ENCODE measurements at regions not wholly inside any gene's neighbourhood (a gene's known extent, or its start where the extent isn't known, plus 50 kb on each side); places are given as distances from the start of the nearest gene placed in this dataset.

GRCh38 chr15:96756146-96756545, 425.6 kb downstream of the NR2F2 start:
- Histone ChIP-seq H3K36me3 (ENCODE audit: control insufficient read depth in 2 of 2, insufficient read depth in 1 of 2, low read length in 2 of 2) (no peaks in the 10 kb centered on the region), H3K4me1 (ENCODE audit: control insufficient read depth, insufficient read depth, low read length) (no peaks in the 10 kb centered on the region), H3K4me3 (ENCODE audit: low read depth, low read length) (no peak overlapping the region), H3K27ac (ENCODE audit: extremely low read depth, low read depth, low read length) (no peak overlapping the region), H3K9me3 (ENCODE audit: control insufficient read depth, insufficient read depth, low read depth, low read length) (no peaks in the 10 kb centered on the region)
- ChIA-PET POLR2A (no interaction called here), CTCF (interaction anchor here (0.6 kb wide), 1 partner anchor 1143 kb away, joined by 4 read pairs; no protein-coding TSS in a partner anchor)
- no peak for TF ChIP-seq SALL2 (tag by site-specific recombination; IDR thresholded peaks at IDR 0.05; ENCODE audit: borderline replicate concordance)
- TF ChIP-seq ZNF114 (tag by site-specific recombination; IDR thresholded peaks at IDR 0.05) = no peak
- no peak for TF ChIP-seq CTCF (tag by site-specific recombination; IDR thresholded peaks at IDR 0.05)
- no peak for TF ChIP-seq ZNF639 (tag by site-specific recombination; IDR thresholded peaks at IDR 0.05)
- no peak for TF ChIP-seq ZNF423 (tag by site-specific recombination; IDR thresholded peaks at IDR 0.05)
- TF ChIP-seq TCF7L2 (IDR thresholded peaks at IDR 0.05; ENCODE audit: borderline replicate concordance, low read depth, low read length) = no peak
- TF ChIP-seq ZNF529 (tag by site-specific recombination; IDR thresholded peaks at IDR 0.05; ENCODE audit: insufficient replicate concordance) = no peak
- no peak for TF ChIP-seq ZNF426 (tag by site-specific recombination; IDR thresholded peaks at IDR 0.05)
- TF ChIP-seq PATZ1 (tag by site-specific recombination; IDR thresholded peaks at IDR 0.05) = no peak
- no peak for TF ChIP-seq ZBTB8A (tag by site-specific recombination; IDR thresholded peaks at IDR 0.05)
- no peak for TF ChIP-seq MZF1 (tag by site-specific recombination; IDR thresholded peaks at IDR 0.05; ENCODE audit: borderline replicate concordance)
- TF ChIP-seq ZBTB20 (tag by site-specific recombination; IDR thresholded peaks at IDR 0.05) = no peak

GRCh38 chr15:96756656-96757055, 426.2 kb downstream of the NR2F2 start:
- ChIA-PET POLR2A (no interaction called here), CTCF (no interaction called here)
- Histone ChIP-seq H3K27ac (ENCODE audit: extremely low read depth, low read depth, low read length) (no peak overlapping the region), H3K9me3 (ENCODE audit: control insufficient read depth, insufficient read depth, low read depth, low read length) (no peaks in the 10 kb centered on the region), H3K36me3 (ENCODE audit: control insufficient read depth in 2 of 2, insufficient read depth in 1 of 2, low read length in 2 of 2) (no peaks in the 10 kb centered on the region), H3K4me3 (ENCODE audit: low read depth, low read length) (no peak overlapping the region), H3K4me1 (ENCODE audit: control insufficient read depth, insufficient read depth, low read length) (no peaks in the 10 kb centered on the region)
- no peak for TF ChIP-seq ZNF660 (tag by site-specific recombination; IDR thresholded peaks at IDR 0.05)
- no peak for TF ChIP-seq EGR2 (tag by site-specific recombination; IDR thresholded peaks at IDR 0.05; ENCODE audit: low read depth)
- TF ChIP-seq ZNF19 (tag by site-specific recombination; IDR thresholded peaks at IDR 0.05; ENCODE audit: low read depth) = no peak
- TF ChIP-seq ZSCAN16 (tag by site-specific recombination; IDR thresholded peaks at IDR 0.05) = no peak
- TF ChIP-seq ZNF521 (tag by site-specific recombination; IDR thresholded peaks at IDR 0.05) = no peak
- TF ChIP-seq ZNF837 (tag by site-specific recombination; IDR thresholded peaks at IDR 0.05) = no peak
- no peak for TF ChIP-seq ZNF112 (tag by site-specific recombination; IDR thresholded peaks at IDR 0.05)
- TF ChIP-seq ZNF354C (tag by site-specific recombination; IDR thresholded peaks at IDR 0.05; ENCODE audit: borderline replicate concordance, low read depth) = no peak
- TF ChIP-seq ZSCAN5A (tag by site-specific recombination; IDR thresholded peaks at IDR 0.05) = no peak
- no peak for TF ChIP-seq ZNF747 (tag by site-specific recombination; IDR thresholded peaks at IDR 0.05)
- no peak for TF ChIP-seq ZNF138 (tag by site-specific recombination; IDR thresholded peaks at IDR 0.05; ENCODE audit: borderline replicate concordance)
- no peak for TF ChIP-seq ZNF510 (tag by site-specific recombination; IDR thresholded peaks at IDR 0.05; ENCODE audit: insufficient replicate concordance)
- TF ChIP-seq PRDM1 (tag by site-specific recombination; IDR thresholded peaks at IDR 0.05) = no peak
- no peak for TF ChIP-seq ZNF830 (tag by site-specific recombination; IDR thresholded peaks at IDR 0.05; ENCODE audit: low read depth)
- no peak for TF ChIP-seq WT1 (tag by site-specific recombination; IDR thresholded peaks at IDR 0.05)
- TF ChIP-seq ZNF544 (tag by site-specific recombination; IDR thresholded peaks at IDR 0.05) = no peak
- TF ChIP-seq ZFP3 (tag by site-specific recombination; IDR thresholded peaks at IDR 0.05; ENCODE audit: low read depth) = no peak
- TF ChIP-seq ZNF391 (tag by site-specific recombination; IDR thresholded peaks at IDR 0.05; ENCODE audit: borderline replicate concordance, low read depth) = no peak
- TF ChIP-seq YY1 (tag by site-specific recombination; IDR thresholded peaks at IDR 0.05) = no peak

Measured in HEK293 (cell line).